Upper lobe of left lung (tissue), 6 donors: ENCODE measurements at regions not wholly inside any gene's neighbourhood (a gene's known extent, or its start where the extent isn't known, plus 50 kb on each side); places are given as distances from the start of the nearest gene placed in this dataset.

Source experiments
- ATAC-seq, 2 donors: fragments of 200-7000 bp; cut with Tn5 transposase; one replicate each; pipeline ENCODE4 v1.9.1; 2022; ENCODE audit warnings: mild to moderate bottlenecking in 2 of 2, moderate library complexity in 2 of 2; ENCODE audit not compliant: low FRiP score in 2 of 2
- DNase-seq, 2 donors: peaks; one replicate each; pipeline ENCODE4 v3.0.0-alpha.2; 2019 to 2020
- H3K27ac ChIP-seq, 4 donors: fragments of 200-600 bp; sonication (generic); one replicate each; pipeline ENCODE4 v1.5.1; 2016 to 2019
- H3K27me3 ChIP-seq, 4 donors: fragments of 200-600 bp; sonication (generic); one replicate each; pipeline ENCODE4 v1.5.1; 2017 to 2019
- H3K36me3 ChIP-seq, 4 donors: fragments of 200-600 bp; sonication (generic); one replicate each; pipeline ENCODE4 v1.5.1; 2016 to 2019
- H3K4me1 ChIP-seq, 4 donors: fragments of 200-600 bp; sonication (generic); one replicate each; pipeline ENCODE4 v1.5.1; 2018 to 2019
- H3K4me3 ChIP-seq, 4 donors: fragments of 200-600 bp; sonication (generic); one replicate each; pipeline ENCODE4 v1.5.1; 2017 to 2019; ENCODE audit warnings: mild to moderate bottlenecking in 2 of 4, moderate library complexity in 1 of 4
- H3K9me3 ChIP-seq, 4 donors: fragments of 200-600 bp; sonication (generic); one replicate each; pipeline ENCODE4 v1.5.1; 2018 to 2019
- CTCF ChIP-seq, 6 experiments: fragments of 450-650 bp in 4 of 6; fragments of 200-600 bp in 2 of 6; sonication (generic) in 2 of 6; IDR thresholded peaks; one replicate each; pipeline ENCODE4 v1.5.1; 2016 to 2019; ENCODE audit warnings: antibody characterized with exemption in 6 of 6
- EP300 ChIP-seq, 4 donors: sonication (generic); formaldehyde crosslinking; IDR thresholded peaks; one replicate each; pipeline ENCODE4 v1.5.1; 2017; ENCODE audit warnings: antibody characterized with exemption in 4 of 4, control low read depth in 2 of 4
- POLR2A ChIP-seq, 4 donors: fragments of 450-650 bp; IDR thresholded peaks; one replicate each; pipeline ENCODE4 v1.5.1; 2016 to 2017; ENCODE audit warnings: antibody characterized with exemption in 4 of 4, mild to moderate bottlenecking in 2 of 4
- POLR2AphosphoS5 ChIP-seq, 2 donors: sonication (generic); formaldehyde crosslinking; IDR thresholded peaks; one replicate each; pipeline ENCODE4 v1.5.1; 2017; ENCODE audit warnings: antibody characterized with exemption in 2 of 2
- WGBS, 2 donors: methylation state at CpG; one replicate each; pipeline ENCODE4 v1.1.5; 2017 to 2018; 5-methylcytosine and 5-hydroxymethylcytosine counted together
- donor health status: DM: no; HTN: no; CAD: no; lungs with moderate emphysema.
- donor health status: DM: no; HTN: yes; CAD: no; lungs with severe emphysema.

DNA sequence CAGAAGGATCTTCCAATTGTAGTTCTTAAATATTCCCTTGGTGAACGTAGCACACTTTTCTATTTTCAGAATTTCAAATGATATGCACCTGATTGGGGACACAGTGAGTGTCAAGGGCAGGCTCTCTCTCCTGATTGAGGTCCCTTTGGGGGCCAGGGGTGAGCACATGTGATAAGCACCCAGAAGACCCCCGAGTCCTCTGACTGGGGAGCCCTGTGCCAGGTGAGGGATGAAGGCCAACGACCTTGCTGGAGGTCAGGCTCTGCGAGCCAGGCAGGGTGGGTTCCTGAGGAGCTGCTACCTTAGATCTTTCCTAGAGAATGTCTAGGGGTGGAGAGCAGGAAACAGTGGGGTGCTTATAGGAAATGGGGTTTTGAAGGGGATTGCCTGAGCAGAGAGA is 1253.9 kb downstream of the BRD1 start:
- H3K4me3 ChIP-seq = no peak overlapping the region
- no peaks in the 10 kb centered on the region for H3K36me3 ChIP-seq
- TF ChIP-seq EP300 (IDR thresholded peaks at IDR 0.05) (no peak), POLR2A (IDR thresholded peaks at IDR 0.05) (no peak), POLR2AphosphoS5 (IDR thresholded peaks at IDR 0.05) (no peak), CTCF (IDR thresholded peaks at IDR 0.05) (no peak)
- DNase-seq (no peak), ATAC-seq (no peak)
- H3K9me3 ChIP-seq = peaks cover 7 to 9% (median 8%) of the 10 kb centered on the region in 4 donors
- no peak overlapping the region for H3K27ac ChIP-seq
- H3K4me1 ChIP-seq = peaks cover 0 to 17% (median 6%) of the 10 kb centered on the region in 4 donors
- peaks cover 0 to 15% (median 4%) of the 10 kb centered on the region in 4 donors for H3K27me3 ChIP-seq
- 87 to 95% methylated on average over 4 of the region's 4 CpGs for WGBS, 2 donors

DNA sequence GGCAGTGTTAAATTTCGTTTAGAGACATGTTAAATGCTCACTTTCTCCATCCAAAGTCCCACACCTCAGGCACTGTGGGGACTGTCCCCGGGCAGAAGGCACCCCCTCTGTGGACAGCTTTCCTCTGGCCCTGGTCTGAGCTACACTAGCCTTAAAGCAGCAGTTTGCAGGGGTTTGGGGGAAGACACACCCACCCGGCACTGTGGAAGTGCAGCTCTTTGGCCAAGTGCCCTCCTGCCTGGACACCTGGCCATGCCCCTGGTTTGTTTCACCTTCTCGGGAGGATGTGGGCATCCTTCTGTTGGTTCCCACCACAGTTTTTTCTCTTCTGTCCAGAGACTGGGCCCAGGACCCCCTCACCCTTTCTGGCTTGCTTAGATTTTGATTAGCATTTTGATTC is 1254.7 kb downstream of the BRD1 start:
- H3K4me3 ChIP-seq = no peak overlapping the region
- H3K27me3 ChIP-seq = peaks cover 0 to 15% (median 4%) of the 10 kb centered on the region in 4 donors
- 87 to 93% methylated on average over 3 to 4 of the region's 4 CpGs for WGBS, 2 donors
- H3K27ac ChIP-seq = no peak overlapping the region
- TF ChIP-seq POLR2A (IDR thresholded peaks at IDR 0.05) = no peak
- TF ChIP-seq CTCF (IDR thresholded peaks at IDR 0.05) = no peak
- no peak for DNase-seq
- peaks cover 0 to 17% (median 6%) of the 10 kb centered on the region in 4 donors for H3K4me1 ChIP-seq
- ATAC-seq = no peak
- H3K9me3 ChIP-seq = peaks cover 7 to 9% (median 8%) of the 10 kb centered on the region in 4 donors
- no peaks in the 10 kb centered on the region for H3K36me3 ChIP-seq

DNA sequence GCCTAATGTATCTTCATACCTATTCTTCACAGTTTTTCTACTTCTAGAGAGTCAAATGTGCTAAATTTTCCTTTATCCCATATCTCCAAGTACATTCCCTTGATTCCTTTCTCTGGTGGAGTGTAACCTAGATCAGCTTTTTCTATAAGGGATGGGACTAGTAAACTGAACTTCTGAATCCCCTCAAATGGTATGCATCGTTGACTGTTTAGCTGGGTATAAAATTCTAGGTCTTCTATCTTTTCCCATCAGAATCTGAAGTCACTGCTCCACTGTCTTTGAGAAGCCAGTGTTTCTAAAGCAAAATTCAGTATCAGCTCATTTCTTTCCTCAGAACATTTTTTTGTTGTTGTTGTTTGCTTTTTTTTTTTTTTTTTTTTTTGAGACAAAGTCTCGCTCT is 1256.8 kb downstream of the BRD1 start:
- peaks cover 7 to 9% (median 8%) of the 10 kb centered on the region in 4 donors for H3K9me3 ChIP-seq
- WGBS, 2 donors = 94 to 97% methylated on average over 2 of the region's 2 CpGs
- H3K27ac ChIP-seq = no peak overlapping the region
- H3K27me3 ChIP-seq = peaks cover 0 to 5% (median 0%) of the 10 kb centered on the region in 4 donors
- H3K36me3 ChIP-seq = no peaks in the 10 kb centered on the region
- no peak overlapping the region for H3K4me3 ChIP-seq
- DNase-seq (no peak), ATAC-seq (no peak)
- H3K4me1 ChIP-seq = peaks cover 0 to 14% (median 3%) of the 10 kb centered on the region in 4 donors
- no peak for TF ChIP-seq EP300 (IDR thresholded peaks at IDR 0.05)
- no peak for TF ChIP-seq POLR2AphosphoS5 (IDR thresholded peaks at IDR 0.05)
- TF ChIP-seq CTCF (IDR thresholded peaks at IDR 0.05) = no peak
- no peak for TF ChIP-seq POLR2A (IDR thresholded peaks at IDR 0.05)

- Histone ChIP-seq H3K4me1 (peaks cover 0 to 9% (median 1%) of the 10 kb centered on the region in 4 donors), H3K27me3 (no peaks in the 10 kb centered on the region), H3K9me3 (peaks cover 7 to 9% (median 8%) of the 10 kb centered on the region in 4 donors), H3K27ac (no peak overlapping the region), H3K36me3 (no peaks in the 10 kb centered on the region), H3K4me3 (no peak overlapping the region)
- TF ChIP-seq CTCF (IDR thresholded peaks at IDR 0.05) (no peak), POLR2AphosphoS5 (IDR thresholded peaks at IDR 0.05) (no peak), POLR2A (IDR thresholded peaks at IDR 0.05) (no peak), EP300 (IDR thresholded peaks at IDR 0.05) (no peak)
- 95 to 96% methylated on average over 15 to 20 of the region's 25 CpGs for WGBS, 2 donors
- DNase-seq (peak in 1 of 2 donors; percentile 53), ATAC-seq (no peak)
Observed at GRCh38 chr22:48569476-48570233, 1258.0 kb downstream of the BRD1 start.
